Activated CD4-positive, alpha-beta T cell treated with anti-CD3 and anti-CD28 coated beads for 24 hours (primary cell): ENCODE measurements at regions not wholly inside any gene's neighbourhood (a gene's known extent, or its start where the extent isn't known, plus 50 kb on each side); places are given as distances from the start of the nearest gene placed in this dataset.

Experiments used
- DNase-seq, 2 donors: peaks; one replicate each; pipeline ENCODE4 v3.0.0-alpha.2; 2020; ENCODE audit warnings: low read depth in 2 of 2

- no peak for DNase-seq
Observed at GRCh38 chrX:149274516-149275105, 230.5 kb downstream of the IDS start.

- no peak for DNase-seq
Observed at GRCh38 chrX:149272690-149273463, 232.2 kb downstream of the IDS start.

- no peak for DNase-seq
Observed at GRCh38 chrX:149267878-149268813, 237.0 kb downstream of the IDS start.

- DNase-seq, result no peak
Observed at GRCh38 chrX:149262086-149262485, 243.0 kb downstream of the IDS start.

- no peak for DNase-seq
Observed at GRCh38 chrX:149259241-149259640, 245.9 kb downstream of the IDS start.

- no peak for DNase-seq
Observed at GRCh38 chrX:149255860-149256259, 249.2 kb downstream of the IDS start.

- no peak for DNase-seq
Observed at GRCh38 chrX:149248073-149248625, 257.0 kb downstream of the IDS start.

- no peak for DNase-seq
Observed at GRCh38 chrX:149230689-149231088, 274.4 kb downstream of the IDS start.

GRCh38 chrX:149223854-149224253 is 281.3 kb downstream of the IDS start:
- DNase-seq, result no peak

- no peak for DNase-seq
Observed at GRCh38 chrX:149222040-149222439, 283.1 kb downstream of the IDS start.

- no peak for DNase-seq
Observed at GRCh38 chrX:149221230-149221629, 283.9 kb downstream of the IDS start.

- DNase-seq, result no peak
Observed at GRCh38 chrX:149213264-149213663, 291.8 kb downstream of the IDS start.

GRCh38 chrX:149208307-149208706 is 296.8 kb downstream of the IDS start:
- DNase-seq, result no peak

GRCh38 chrX:149207518-149207917 is 297.6 kb downstream of the IDS start:
- no peak for DNase-seq

- no peak for DNase-seq
Observed at GRCh38 chrX:149205937-149206336, 299.2 kb downstream of the IDS start.

GRCh38 chrX:149205081-149205480 is 300.0 kb downstream of the IDS start:
- DNase-seq, result no peak

- no peak for DNase-seq
Observed at GRCh38 chrX:149199734-149200133, 305.4 kb downstream of the IDS start.

GRCh38 chrX:149198980-149199732 is 305.9 kb downstream of the IDS start:
- no peak for DNase-seq

GRCh38 chrX:149185087-149185486 is 320.0 kb downstream of the IDS start:
- no peak for DNase-seq

- no peak for DNase-seq
Observed at GRCh38 chrX:149161435-149162088, 343.5 kb downstream of the IDS start.

GRCh38 chrX:149157976-149158375 is 347.1 kb downstream of the IDS start:
- DNase-seq, result no peak
